Heart left ventricle (tissue), 13 donors: ENCODE measurements at regions not wholly inside any gene's neighbourhood (a gene's known extent, or its start where the extent isn't known, plus 50 kb on each side); places are given as distances from the start of the nearest gene placed in this dataset.

Source experiments
- POLR2A ChIP-seq, 2 donors: fragments of 450-650 bp; IDR thresholded peaks; one replicate each; pipeline ENCODE4 v1.6.1; 2017; ENCODE audit warnings: antibody characterized with exemption in 2 of 2, mild to moderate bottlenecking in 2 of 2, moderate library complexity in 2 of 2
- TF ChIP-seq, protein P1 (sequence below), 12 donors: fragments of 200-600 bp; sonication (generic) in 4 of 12; IDR thresholded peaks; one replicate each; pipeline versions ENCODE4 v1.5.0 to v1.8.0; 2018 to 2022; ENCODE audit warnings: antibody characterized with exemption in 12 of 12, mild to moderate bottlenecking in 5 of 12
- donor health status: ischemic (EF 13 %, LVEDD 7.1; RV severe dilation, severe dysfunction).
- donor health status: DM: no; HTN: yes; CAD: no.
- donor health status: DM: no; HTN: no; CAD: no.
- donor health status: ischemic (EF 25% LVEDD 6.9; RV normal size, moderate dysfunction).
- donor health status: ischemic (EF 25% LVEDD 5.7; RV mildly dilated, moderate dysfunction).
- donor health status: ischemic (EF 35%, LVEDD 5.7; RV mildly dilated, moderate dysfunction).
- donor health status: nonischemic (EF 11% LVEDD 7.7; RV severe dilation, severe dysfunction).
- donor health status: DM: yes; HTN: yes; CAD: no.
- donor health status: PGD.
- donor health status: ischemic (EF 29% LVEDD 5.4; RV normal size, mild dysfunction).
- donor health status: nonischemic (EF 23%, LVEDD 6.1; RV moderate dilation, normal function).

DNA sequence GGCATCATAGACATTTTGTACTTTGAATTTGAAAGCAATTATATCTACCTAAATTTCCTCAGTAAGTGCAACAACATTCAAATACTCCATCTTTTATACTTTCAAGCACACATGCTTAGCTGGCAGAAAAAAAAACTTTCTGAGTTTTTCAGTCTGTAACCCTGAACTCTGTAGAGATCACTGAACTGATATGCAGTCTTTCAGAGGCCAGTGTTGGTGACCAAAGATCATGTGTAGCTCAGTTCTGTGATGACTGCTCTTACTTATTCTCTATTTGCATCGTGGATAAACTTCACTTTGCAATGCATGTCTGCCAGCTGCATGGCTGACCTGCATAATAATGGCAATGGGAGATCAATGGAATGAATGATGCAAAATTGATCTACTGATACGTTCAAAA is 431.3 kb downstream of the FRK start:
- no peak for TF ChIP-seq POLR2A (IDR thresholded peaks at IDR 0.05)
- TF ChIP-seq, protein P1, sequence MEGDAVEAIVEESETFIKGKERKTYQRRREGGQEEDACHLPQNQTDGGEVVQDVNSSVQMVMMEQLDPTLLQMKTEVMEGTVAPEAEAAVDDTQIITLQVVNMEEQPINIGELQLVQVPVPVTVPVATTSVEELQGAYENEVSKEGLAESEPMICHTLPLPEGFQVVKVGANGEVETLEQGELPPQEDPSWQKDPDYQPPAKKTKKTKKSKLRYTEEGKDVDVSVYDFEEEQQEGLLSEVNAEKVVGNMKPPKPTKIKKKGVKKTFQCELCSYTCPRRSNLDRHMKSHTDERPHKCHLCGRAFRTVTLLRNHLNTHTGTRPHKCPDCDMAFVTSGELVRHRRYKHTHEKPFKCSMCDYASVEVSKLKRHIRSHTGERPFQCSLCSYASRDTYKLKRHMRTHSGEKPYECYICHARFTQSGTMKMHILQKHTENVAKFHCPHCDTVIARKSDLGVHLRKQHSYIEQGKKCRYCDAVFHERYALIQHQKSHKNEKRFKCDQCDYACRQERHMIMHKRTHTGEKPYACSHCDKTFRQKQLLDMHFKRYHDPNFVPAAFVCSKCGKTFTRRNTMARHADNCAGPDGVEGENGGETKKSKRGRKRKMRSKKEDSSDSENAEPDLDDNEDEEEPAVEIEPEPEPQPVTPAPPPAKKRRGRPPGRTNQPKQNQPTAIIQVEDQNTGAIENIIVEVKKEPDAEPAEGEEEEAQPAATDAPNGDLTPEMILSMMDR (IDR thresholded peaks at IDR 0.05): no peak
